WTC11 (cell line): ENCODE measurements at regions not wholly inside any gene's neighbourhood (a gene's known extent, or its start where the extent isn't known, plus 50 kb on each side); places are given as distances from the start of the nearest gene placed in this dataset.

Experiments
- ATAC-seq: fragments of 200-7000 bp; cut with Tn5 transposase; 2 replicates; pipeline ENCODE4 v1.10.0; 2021; ENCODE audit warnings: mild to moderate bottlenecking, moderate library complexity
- CTCF ChIA-PET: fragments of 300-600 bp; sonication (Branson Sonifier 250); formaldehyde crosslinking; loops from one replicate; lab custom pipeline; 2021; ENCODE audit warnings: antibody characterized with exemption; lab: Charles Lee
- POLR2A ChIA-PET: fragments of 350-600 bp; sonication (Branson Sonifier 250); formaldehyde crosslinking; loops from one replicate; lab custom pipeline; 2021; ENCODE audit warnings: antibody characterized with exemption; lab: Charles Lee
- DNase-seq: peaks from one replicate; pipeline ENCODE4 v3.0.0; 2021; ENCODE audit warnings: low spot score
- H3K27ac Mint-ChIP-seq: 2 replicates; pipeline ENCODE4 v1.8.0; 2021; ENCODE audit warnings: mixed read lengths
- H3K27me3 Mint-ChIP-seq: 2 replicates; pipeline ENCODE4 v1.8.0; 2021; ENCODE audit warnings: low read depth, mild to moderate bottlenecking, moderate library complexity, mixed read lengths
- H3K36me3 Mint-ChIP-seq: 2 replicates; pipeline ENCODE4 v1.8.0; 2021; ENCODE audit warnings: mixed read lengths
- H3K4me1 Mint-ChIP-seq: 2 replicates; pipeline ENCODE4 v1.8.0; 2022; ENCODE audit warnings: mixed read lengths
- H3K4me3 Mint-ChIP-seq: 2 replicates; pipeline ENCODE4 v1.8.0; 2021; ENCODE audit warnings: mild to moderate bottlenecking, moderate library complexity, mixed read lengths
- H3K9me3 Mint-ChIP-seq: 2 replicates; pipeline ENCODE4 v1.8.0; 2021; ENCODE audit warnings: mixed read lengths
- ARID4B ChIP-seq: sonication (generic); formaldehyde crosslinking; IDR thresholded peaks from 2 replicates; pipeline ENCODE4 v1.8.0; 2023; ENCODE audit warnings: missing genetic modification reagents, mild to moderate bottlenecking, borderline replicate concordance
- ELF4 ChIP-seq: sonication (generic); formaldehyde crosslinking; IDR thresholded peaks from 2 replicates; pipeline ENCODE4 v1.8.1; 2022; ENCODE audit warnings: low read depth, mild to moderate bottlenecking, moderate library complexity, missing genetic modification reagents
- FOXJ3 ChIP-seq: sonication (generic); formaldehyde crosslinking; IDR thresholded peaks from 2 replicates; pipeline ENCODE4 v1.9.0; 2021; ENCODE audit warnings: missing genetic modification reagents, mild to moderate bottlenecking, borderline replicate concordance
- GRHL2 ChIP-seq: fragments of 250-450 bp; sonication (Bioruptor Pico); IDR thresholded peaks from 2 replicates; pipeline ENCODE4 v1.8.0; 2022; ENCODE audit warnings: mild to moderate bottlenecking, moderate library complexity; ENCODE audit not compliant: insufficient replicate concordance, severe bottlenecking
- HMGXB4 ChIP-seq: sonication (generic); formaldehyde crosslinking; IDR thresholded peaks from 2 replicates; pipeline ENCODE4 v1.8.1; 2023; ENCODE audit warnings: mild to moderate bottlenecking, moderate library complexity, missing genetic modification reagents
- MXD4 ChIP-seq: fragments of 250-450 bp; sonication (Bioruptor Pico); IDR thresholded peaks from 2 replicates; pipeline ENCODE4 v1.8.0; 2021; ENCODE audit warnings: mild to moderate bottlenecking, moderate library complexity, borderline replicate concordance
- NFATC4 ChIP-seq: fragments of 250-450 bp; sonication (Bioruptor Pico); IDR thresholded peaks from 2 replicates; pipeline ENCODE4 v1.9.0; 2021; ENCODE audit warnings: mild to moderate bottlenecking
- NFYB ChIP-seq: sonication (generic); formaldehyde crosslinking; conservative IDR thresholded peaks from 2 replicates; pipeline ENCODE4 v1.8.0; 2022; ENCODE audit warnings: low read depth, missing genetic modification reagents
- PRDM15 ChIP-seq: sonication (generic); formaldehyde crosslinking; IDR thresholded peaks from 2 replicates; pipeline ENCODE4 v1.8.0; 2022; ENCODE audit warnings: missing genetic modification reagents
- RORB ChIP-seq: fragments of 250-450 bp; sonication (Bioruptor Pico); IDR thresholded peaks from 2 replicates; pipeline ENCODE4 v1.9.0; 2021; ENCODE audit warnings: mild to moderate bottlenecking
- SMAD4 ChIP-seq: sonication (generic); formaldehyde crosslinking; IDR thresholded peaks from 2 replicates; pipeline ENCODE4 v1.8.0; 2022; ENCODE audit warnings: mild to moderate bottlenecking, missing genetic modification reagents
- STAT6 ChIP-seq: sonication (generic); formaldehyde crosslinking; conservative IDR thresholded peaks from 2 replicates; pipeline ENCODE4 v1.8.1; 2023; ENCODE audit warnings: mild to moderate bottlenecking, low read depth, missing genetic modification reagents, moderate library complexity
- ZBTB21 ChIP-seq: sonication (generic); formaldehyde crosslinking; IDR thresholded peaks from 2 replicates; pipeline ENCODE4 v1.8.1; 2023; ENCODE audit warnings: mild to moderate bottlenecking, missing genetic modification reagents, borderline replicate concordance
- ZNF281 ChIP-seq: sonication (generic); formaldehyde crosslinking; IDR thresholded peaks from 2 replicates; pipeline ENCODE4 v1.8.0; 2023; ENCODE audit warnings: mild to moderate bottlenecking, missing genetic modification reagents
- ZNF396 ChIP-seq: fragments of 250-450 bp; sonication (Bioruptor Pico); IDR thresholded peaks from 2 replicates; pipeline ENCODE4 v1.8.0; 2021; ENCODE audit warnings: mild to moderate bottlenecking, moderate library complexity, borderline replicate concordance
- ZNF512 ChIP-seq: sonication (generic); formaldehyde crosslinking; IDR thresholded peaks from 2 replicates; pipeline ENCODE4 v1.8.1; 2022; ENCODE audit warnings: missing genetic modification reagents, borderline replicate concordance

GRCh38 chr5:121182788-121183490 is 668.7 kb upstream of the FTMT start:
- no peak for TF ChIP-seq SMAD4
- no peak for TF ChIP-seq ELF4 (CRISPR knock-in tag)
- TF ChIP-seq STAT6 (CRISPR knock-in tag): no peak
- no peak for TF ChIP-seq GRHL2
- TF ChIP-seq HMGXB4 (CRISPR knock-in tag): no peak
- TF ChIP-seq RORB (CRISPR knock-in tag): no peak
- TF ChIP-seq ZNF396: no peak
- TF ChIP-seq ZBTB21 (CRISPR knock-in tag): no peak
- TF ChIP-seq FOXJ3: no peak
- no peak for TF ChIP-seq ZNF281 (CRISPR knock-in tag)
- TF ChIP-seq NFATC4 (CRISPR knock-in tag): no peak
- Mint-ChIP-seq H3K27me3 (no peaks in the 10 kb centered on the region; the same call in 1 of the 2 replicates), H3K4me1 (no peaks in the 10 kb centered on the region), H3K27ac (no peak overlapping the region), H3K36me3 (no peaks in the 10 kb centered on the region), H3K9me3 (no peaks in the 10 kb centered on the region), H3K4me3 (no peak overlapping the region)
- ChIA-PET CTCF (no interaction called here), POLR2A (no interaction called here)
- ATAC-seq (no peak), DNase-seq (no peak)

- ChIA-PET CTCF (no interaction called here), POLR2A (interaction anchor here (0.6 kb wide), 1 partner anchor 251 kb away, joined by 3 read pairs; no protein-coding TSS in a partner anchor)
- Mint-ChIP-seq H3K27me3 (no peaks in the 10 kb centered on the region; the same call in 1 of the 2 replicates), H3K4me1 (no peaks in the 10 kb centered on the region), H3K9me3 (no peaks in the 10 kb centered on the region), H3K4me3 (no peak overlapping the region), H3K36me3 (no peaks in the 10 kb centered on the region), H3K27ac (no peak overlapping the region)
- DNase-seq (no peak), ATAC-seq (no peak)
- TF ChIP-seq MXD4 (CRISPR knock-in tag) (no peak), PRDM15 (CRISPR knock-in tag) (no peak), ZNF512 (no peak), ARID4B (CRISPR knock-in tag) (no peak), NFYB (CRISPR knock-in tag) (no peak)
Measured at GRCh38 chr5:121188849-121189248, 662.8 kb upstream of the FTMT start.
